Right cardiac atrium (tissue), 5 donors: ENCODE measurements at regions not wholly inside any gene's neighbourhood (a gene's known extent, or its start where the extent isn't known, plus 50 kb on each side); places are given as distances from the start of the nearest gene placed in this dataset.

ENCODE experiments used
- ATAC-seq, 2 donors: fragments of 200-7000 bp; cut with Tn5 transposase; one replicate each; pipeline versions ENCODE4 v1.8.0 to v1.9.1; 2020; ENCODE audit warnings: moderate library complexity in 2 of 2, mild to moderate bottlenecking in 1 of 2
- DNase-seq, 3 donors: peaks; one replicate each; pipeline ENCODE4 v3.0.0-alpha.2; 2020
- H3K27ac ChIP-seq: one replicate; pipeline ENCODE4 v1.5.1; 2013; ENCODE audit warnings: mild to moderate bottlenecking, low read length, control low read depth, moderate library complexity
- H3K27me3 ChIP-seq: one replicate; pipeline ENCODE4 v1.6.1; 2013; ENCODE audit not compliant: control insufficient read depth, insufficient read depth
- H3K4me1 ChIP-seq: one replicate; pipeline ENCODE4 v1.6.1; 2013; ENCODE audit warnings: low read length; ENCODE audit not compliant: control insufficient read depth, insufficient read depth
- H3K4me3 ChIP-seq: one replicate; pipeline ENCODE4 v1.5.1; 2013; ENCODE audit warnings: low read length, control low read depth
- H3K9me3 ChIP-seq: one replicate; pipeline ENCODE4 v1.6.1; 2013; ENCODE audit warnings: low read length; ENCODE audit not compliant: control insufficient read depth
- WGBS: extraction: QIAGEN DNeasy Blood & Tissue Kit; methylation state at CpG from one replicate; pipeline ENCODE4 v1.1.7; 2013; 5-methylcytosine and 5-hydroxymethylcytosine counted together
- intact Hi-C, 4 donors: fragments of 100-400 bp; cut with DNase I; formaldehyde crosslinking; loops; one replicate each; pipeline versions ENCODE4 v1.11.0 to v1.14.0; 2022 to 2023
- donor health status: healthy with polysubstance abuse.
- donor health status: DM: no; HTN: yes; CAD: no.
- donor health status: DM: no; HTN: no; CAD: no.
- donor health status: DM: no; HTN: yes; CAD: no; lungs with severe emphysema.
- donor health status: DM: yes; HTN: yes; CAD: no.

- no peak overlapping the region for H3K4me3 ChIP-seq
- WGBS, result 98% methylated on average over 3 of the region's 3 CpGs
- no peaks in the 10 kb centered on the region for H3K27me3 ChIP-seq
- no peak for ATAC-seq
- DNase-seq, result no peak
- no peak overlapping the region for H3K27ac ChIP-seq
- intact Hi-C loops, result no loop called here
- H3K9me3 ChIP-seq, result no peaks in the 10 kb centered on the region
- H3K4me1 ChIP-seq, result no peaks in the 10 kb centered on the region
Measured at GRCh38 chr4:153109296-153109849, 94.9 kb upstream of the TRIM2 start.

GRCh38 chr4:153110739-153111138 lies 93.5 kb upstream of the TRIM2 start:
- no peak for DNase-seq

GRCh38 chr4:153111426-153112040 lies 92.7 kb upstream of the TRIM2 start:
- DNase-seq, result no peak
- Histone ChIP-seq H3K4me3 (no peak overlapping the region), H3K27ac (no peak overlapping the region), H3K4me1 (no peaks in the 10 kb centered on the region), H3K27me3 (no peaks in the 10 kb centered on the region), H3K9me3 (no peaks in the 10 kb centered on the region)
- no peak for ATAC-seq
- intact Hi-C loops, result no loop called here
- WGBS, result 88% methylated on average over 10 of the region's 10 CpGs

More at GRCh38 chr4:153110739-153111138, 93.5 kb upstream of the TRIM2 start:
- WGBS, result 82% methylated on average over 6 of the region's 6 CpGs
- Histone ChIP-seq H3K27ac (no peak overlapping the region), H3K9me3 (no peaks in the 10 kb centered on the region), H3K4me3 (no peak overlapping the region), H3K4me1 (no peaks in the 10 kb centered on the region), H3K27me3 (no peaks in the 10 kb centered on the region)
- intact Hi-C loops, result no loop called here
- no peak for ATAC-seq

GRCh38 chr4:153112041-153112441 lies 92.2 kb upstream of the TRIM2 start:
- ATAC-seq (no peak), DNase-seq (no peak)
- intact Hi-C loops, result no loop called here
- H3K4me3 ChIP-seq, result no peak overlapping the region
- no peaks in the 10 kb centered on the region for H3K4me1 ChIP-seq
- 90% methylated on average over 10 of the region's 10 CpGs for WGBS
- no peaks in the 10 kb centered on the region for H3K9me3 ChIP-seq
- no peak overlapping the region for H3K27ac ChIP-seq
- no peaks in the 10 kb centered on the region for H3K27me3 ChIP-seq

- no peak overlapping the region for H3K4me3 ChIP-seq
- intact Hi-C loops, result no loop called here
- H3K9me3 ChIP-seq, result no peaks in the 10 kb centered on the region
- no peaks in the 10 kb centered on the region for H3K4me1 ChIP-seq
- H3K27me3 ChIP-seq, result no peaks in the 10 kb centered on the region
- H3K27ac ChIP-seq, result no peak overlapping the region
- DNase-seq, result no peak
- ATAC-seq, result no peak
- WGBS, result 90% methylated on average over 8 of the region's 8 CpGs
Measured at GRCh38 chr4:153113061-153113837, 91.0 kb upstream of the TRIM2 start.

GRCh38 chr4:153113838-153114105 lies 90.5 kb upstream of the TRIM2 start:
- intact Hi-C loops, result no loop called here
- H3K27me3 ChIP-seq, result no peaks in the 10 kb centered on the region
- H3K9me3 ChIP-seq, result no peaks in the 10 kb centered on the region
- WGBS, result 67% methylated on average over 5 of the region's 5 CpGs
- ATAC-seq (no peak), DNase-seq (no peak)
- no peak overlapping the region for H3K27ac ChIP-seq
- no peaks in the 10 kb centered on the region for H3K4me1 ChIP-seq
- H3K4me3 ChIP-seq, result no peak overlapping the region

GRCh38 chr4:153114771-153115321 lies 89.4 kb upstream of the TRIM2 start:
- whole genome bisulfite sequencing, result 67% methylated on average over 11 of the region's 11 CpGs
- no peak overlapping the region for H3K4me3 ChIP-seq
- DNase-seq, result no peak
- H3K9me3 ChIP-seq, result no peaks in the 10 kb centered on the region
- H3K4me1 ChIP-seq, result no peaks in the 10 kb centered on the region
- H3K27ac ChIP-seq, result no peak overlapping the region
- no peaks in the 10 kb centered on the region for H3K27me3 ChIP-seq
- intact Hi-C loops, result no loop called here
- ATAC-seq, result peak; percentile 9 to 49

GRCh38 chr4:153115322-153116290 lies 88.6 kb upstream of the TRIM2 start:
- Histone ChIP-seq H3K4me1 (no peaks in the 10 kb centered on the region), H3K9me3 (no peaks in the 10 kb centered on the region), H3K27me3 (no peaks in the 10 kb centered on the region), H3K27ac (no peak overlapping the region), H3K4me3 (no peak overlapping the region)
- intact Hi-C loops, result no loop called here
- ATAC-seq, result peak; percentile 30 to 51
- no peak for DNase-seq
- WGBS, result 60% methylated on average over 13 of the region's 13 CpGs

GRCh38 chr4:153116291-153116680 lies 88.0 kb upstream of the TRIM2 start:
- no peaks in the 10 kb centered on the region for H3K4me1 ChIP-seq
- no peak for ATAC-seq

GRCh38 chr4:153116801-153117200 lies 87.4 kb upstream of the TRIM2 start:
- Histone ChIP-seq H3K27ac (no peak overlapping the region), H3K27me3 (no peaks in the 10 kb centered on the region), H3K4me3 (no peak overlapping the region), H3K9me3 (no peaks in the 10 kb centered on the region), H3K4me1 (no peaks in the 10 kb centered on the region)
- DNase-seq, result no peak
- WGBS, result 81% methylated on average over 1 of the region's 1 CpG
- no peak for ATAC-seq
- intact Hi-C loops, result no loop called here

More at GRCh38 chr4:153116291-153116680, 88.0 kb upstream of the TRIM2 start:
- Histone ChIP-seq H3K4me3 (no peak overlapping the region), H3K27ac (no peak overlapping the region), H3K9me3 (no peaks in the 10 kb centered on the region), H3K27me3 (no peaks in the 10 kb centered on the region)
- no peak for DNase-seq
- WGBS, result 80% methylated on average over 3 of the region's 3 CpGs
- intact Hi-C loops, result no loop called here
